Body of pancreas (tissue), 4 donors: ENCODE measurements at regions not wholly inside any gene's neighbourhood (a gene's known extent, or its start where the extent isn't known, plus 50 kb on each side); places are given as distances from the start of the nearest gene placed in this dataset.

ENCODE experiments used
- CTCF ChIP-seq, 7 experiments: fragments of 450-650 bp in 4 of 7; fragments of 200-600 bp in 3 of 7; sonication (generic) in 3 of 7; IDR thresholded peaks; one replicate each; pipeline ENCODE4 v1.5.1; 2016 to 2019; ENCODE audit warnings: antibody characterized with exemption in 7 of 7
- POLR2A ChIP-seq, 3 donors: fragments of 450-650 bp; IDR thresholded peaks; one replicate each; pipeline ENCODE4 v1.6.1; 2016; ENCODE audit warnings: antibody characterized with exemption in 3 of 3, mild to moderate bottlenecking in 2 of 3

DNA sequence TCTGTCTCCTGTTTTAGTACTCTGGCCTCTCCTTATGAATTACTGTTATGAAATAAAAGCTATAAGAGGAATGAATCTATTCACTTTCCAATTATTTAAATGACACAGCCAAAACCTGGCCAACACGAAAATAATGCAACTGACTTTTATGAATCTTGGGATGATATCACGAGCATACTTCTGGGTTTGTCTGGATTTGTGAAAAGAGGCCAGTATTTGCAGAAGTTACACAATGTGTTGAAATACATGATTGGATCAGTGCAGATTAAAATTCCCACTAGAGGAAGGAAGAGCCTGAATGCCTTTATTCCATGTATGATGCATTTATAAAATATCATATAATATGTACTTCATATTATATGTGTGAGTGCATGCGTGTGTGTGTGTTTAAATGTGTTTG, 418.2 kb downstream of the GRB14 start:
- TF ChIP-seq CTCF (IDR thresholded peaks at IDR 0.05) (no peak), POLR2A (IDR thresholded peaks at IDR 0.05) (no peak)
